ENCODE measurements at regions not wholly inside any gene's neighbourhood (a gene's known extent, or its start where the extent isn't known, plus 50 kb on each side); places are given as distances from the start of the nearest gene placed in this dataset.

- Histone ChIP-seq H3K4me2 (replicated peaks; ENCODE audit: extremely low read depth, low read length, poor library complexity, severe bottlenecking) (peak overlapping the region; percentile 40), H3K36me3 (replicated peaks in 1 of 2; ENCODE audit: control insufficient read depth in 1 of 2, insufficient read depth in 2 of 2, low read length in 2 of 2) (no peaks in the 10 kb centered on the region), H3K27ac (ENCODE audit: low read depth in 1 of 2, low read length in 2 of 2) (peak overlapping the region in 1 of 2 donors; percentile 53), H4K20me1 (ENCODE audit: insufficient read depth, low read length) (no peaks in the 10 kb centered on the region), H3K4me1 (ENCODE audit: control insufficient read depth in 1 of 2, insufficient read depth in 2 of 2, low read length in 2 of 2) (peaks cover 0 to 20% of the 10 kb centered on the region in 2 donors), H3K79me2 (ENCODE audit: insufficient read depth, low read length) (no peaks in the 10 kb centered on the region), H3K9me3 (replicated peaks in 1 of 2; ENCODE audit: control insufficient read depth in 1 of 2, insufficient read depth in 1 of 2, low read length in 2 of 2) (no peaks in the 10 kb centered on the region), H3K27me3 (ENCODE audit: control insufficient read depth in 2 of 2, insufficient read depth in 2 of 2, low read length in 2 of 2) (no peaks in the 10 kb centered on the region), H2AFZ (ENCODE audit: insufficient read depth, low read depth, low read length, poor library complexity, severe bottlenecking) (no peak overlapping the region), H3K4me3 (replicated peaks in 1 of 3; ENCODE audit: low read depth in 2 of 3, low read length in 3 of 3) (no peak overlapping the region), H3K9ac (ENCODE audit: insufficient read depth, low read length, poor library complexity, severe bottlenecking) (no peak overlapping the region)
- H3K27me3 Mint-ChIP-seq (ENCODE audit: low read depth in 3 of 3), result peaks cover 0 to 1% (median 0%) of the 10 kb centered on the region in 3 donors
- DNase-seq, result no peak
- H3K36me3 Mint-ChIP-seq, result no peaks in the 10 kb centered on the region
- peaks cover 0 to 8% (median 0%) of the 10 kb centered on the region in 7 donors for H3K9me3 Mint-ChIP-seq
- TF ChIP-seq, protein P1, sequence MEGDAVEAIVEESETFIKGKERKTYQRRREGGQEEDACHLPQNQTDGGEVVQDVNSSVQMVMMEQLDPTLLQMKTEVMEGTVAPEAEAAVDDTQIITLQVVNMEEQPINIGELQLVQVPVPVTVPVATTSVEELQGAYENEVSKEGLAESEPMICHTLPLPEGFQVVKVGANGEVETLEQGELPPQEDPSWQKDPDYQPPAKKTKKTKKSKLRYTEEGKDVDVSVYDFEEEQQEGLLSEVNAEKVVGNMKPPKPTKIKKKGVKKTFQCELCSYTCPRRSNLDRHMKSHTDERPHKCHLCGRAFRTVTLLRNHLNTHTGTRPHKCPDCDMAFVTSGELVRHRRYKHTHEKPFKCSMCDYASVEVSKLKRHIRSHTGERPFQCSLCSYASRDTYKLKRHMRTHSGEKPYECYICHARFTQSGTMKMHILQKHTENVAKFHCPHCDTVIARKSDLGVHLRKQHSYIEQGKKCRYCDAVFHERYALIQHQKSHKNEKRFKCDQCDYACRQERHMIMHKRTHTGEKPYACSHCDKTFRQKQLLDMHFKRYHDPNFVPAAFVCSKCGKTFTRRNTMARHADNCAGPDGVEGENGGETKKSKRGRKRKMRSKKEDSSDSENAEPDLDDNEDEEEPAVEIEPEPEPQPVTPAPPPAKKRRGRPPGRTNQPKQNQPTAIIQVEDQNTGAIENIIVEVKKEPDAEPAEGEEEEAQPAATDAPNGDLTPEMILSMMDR (IDR thresholded peaks at IDR 0.05), result no peak
- no CpG with 5 or more reads among the region's 1 CpG for WGBS (ENCODE audit: insufficient coverage)
- no peaks in the 10 kb centered on the region for H3K4me1 Mint-ChIP-seq
- intact Hi-C loops (cut with micrococcal nuclease), result no loop called here
- no peak overlapping the region for H3K4me3 Mint-ChIP-seq
- H3K27ac Mint-ChIP-seq, result peak overlapping the region in 1 of 7 donors; percentile 89
Measured at GRCh38 chr1:87511449-87511848, 182.8 kb downstream of the LMO4 start.

DNA sequence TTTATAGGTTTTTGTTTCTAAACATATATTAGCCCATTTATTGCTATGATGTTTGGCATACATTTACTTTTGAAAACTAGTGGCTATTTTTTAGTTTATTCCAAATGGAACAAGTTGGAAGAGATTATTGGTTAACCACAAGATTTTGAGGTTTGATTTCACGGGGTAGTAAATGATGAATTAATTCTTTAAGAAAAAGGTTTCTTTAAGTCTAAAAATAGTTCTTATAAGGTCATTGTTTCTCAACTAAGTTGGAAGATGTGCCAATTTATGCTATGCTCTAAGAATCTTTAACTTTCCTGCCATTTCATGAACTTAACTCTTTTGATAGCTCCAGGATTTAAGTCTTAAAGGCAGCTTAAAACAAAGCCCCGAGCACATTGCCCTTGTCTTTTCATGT lies 183.8 kb downstream of the LMO4 start:
- no peaks in the 10 kb centered on the region for H3K36me3 ChIP-seq (replicated peaks in 1 of 2; ENCODE audit: control insufficient read depth in 1 of 2, insufficient read depth in 2 of 2, low read length in 2 of 2)
- no peak overlapping the region for H3K9ac ChIP-seq (ENCODE audit: insufficient read depth, low read length, poor library complexity, severe bottlenecking)
- TF ChIP-seq, protein P1 (IDR thresholded peaks at IDR 0.05), result no peak
- no peak overlapping the region for H2AFZ ChIP-seq (ENCODE audit: insufficient read depth, low read depth, low read length, poor library complexity, severe bottlenecking)
- H3K27me3 Mint-ChIP-seq (ENCODE audit: low read depth in 3 of 3), result peaks cover 0 to 1% (median 0%) of the 10 kb centered on the region in 3 donors
- intact Hi-C loops (cut with micrococcal nuclease), result no loop called here
- H3K4me1 ChIP-seq (ENCODE audit: control insufficient read depth in 1 of 2, insufficient read depth in 2 of 2, low read length in 2 of 2), result peaks cover 0 to 14% of the 10 kb centered on the region in 2 donors
- H3K4me1 Mint-ChIP-seq, result no peaks in the 10 kb centered on the region
- peaks cover 0 to 8% (median 0%) of the 10 kb centered on the region in 7 donors for H3K9me3 Mint-ChIP-seq
- no peak overlapping the region for H3K4me2 ChIP-seq (replicated peaks; ENCODE audit: extremely low read depth, low read length, poor library complexity, severe bottlenecking)
- no peaks in the 10 kb centered on the region for H3K9me3 ChIP-seq (replicated peaks in 1 of 2; ENCODE audit: control insufficient read depth in 1 of 2, insufficient read depth in 1 of 2, low read length in 2 of 2)
- DNase-seq, result no peak
- no peak overlapping the region for H3K27ac ChIP-seq (ENCODE audit: low read depth in 1 of 2, low read length in 2 of 2)
- no peak overlapping the region for H3K27ac Mint-ChIP-seq
- H3K27me3 ChIP-seq (ENCODE audit: control insufficient read depth in 2 of 2, insufficient read depth in 2 of 2, low read length in 2 of 2), result no peaks in the 10 kb centered on the region
- H3K36me3 Mint-ChIP-seq, result no peaks in the 10 kb centered on the region
- no peaks in the 10 kb centered on the region for H4K20me1 ChIP-seq (ENCODE audit: insufficient read depth, low read length)
- WGBS (ENCODE audit: insufficient coverage), result 100% methylated on average over 1 of the region's 2 CpGs
- no peak overlapping the region for H3K4me3 ChIP-seq (replicated peaks in 1 of 3; ENCODE audit: low read depth in 2 of 3, low read length in 3 of 3)
- no peak overlapping the region for H3K4me3 Mint-ChIP-seq
- no peaks in the 10 kb centered on the region for H3K79me2 ChIP-seq (ENCODE audit: insufficient read depth, low read length)

Measured in CD14-positive monocyte (primary cell).